A549 (cell line): ENCODE measurements at regions not wholly inside any gene's neighbourhood (a gene's known extent, or its start where the extent isn't known, plus 50 kb on each side); places are given as distances from the start of the nearest gene placed in this dataset.

Experiments
- EP300 ChIP-seq, 2 experiments: fragments of >200 bp; sonication (Bioruptor Twin); formaldehyde crosslinking; IDR thresholded peaks; 2 replicates in 1 of 2; 3 replicates in 1 of 2; pipeline ENCODE4 v1.6.1; 2016 to 2017
- ZSCAN20 ChIP-seq: fragments of 250-450 bp; sonication (Bioruptor Pico); IDR thresholded peaks from 2 replicates; pipeline ENCODE4 v1.8.0; 2022; ENCODE audit warnings: mild to moderate bottlenecking, moderate library complexity
- TF ChIP-seq, protein P1 (sequence below): fragments of 450-650 bp; IDR thresholded peaks from 2 replicates; pipeline ENCODE4 v1.6.1; 2014; ENCODE audit warnings: antibody characterized with exemption
- TF ChIP-seq, protein P2 (sequence below): fragments of >200 bp; sonication (Bioruptor Twin); formaldehyde crosslinking; IDR thresholded peaks from 3 replicates; pipeline ENCODE4 v1.5.1; 2016
- TF ChIP-seq, protein P3 (sequence below): fragments of 200-600 bp; sonication (generic); IDR thresholded peaks from 2 replicates; pipeline ENCODE4 v1.6.1; 2016; ENCODE audit warnings: antibody characterized with exemption, mild to moderate bottlenecking, moderate library complexity

DNA sequence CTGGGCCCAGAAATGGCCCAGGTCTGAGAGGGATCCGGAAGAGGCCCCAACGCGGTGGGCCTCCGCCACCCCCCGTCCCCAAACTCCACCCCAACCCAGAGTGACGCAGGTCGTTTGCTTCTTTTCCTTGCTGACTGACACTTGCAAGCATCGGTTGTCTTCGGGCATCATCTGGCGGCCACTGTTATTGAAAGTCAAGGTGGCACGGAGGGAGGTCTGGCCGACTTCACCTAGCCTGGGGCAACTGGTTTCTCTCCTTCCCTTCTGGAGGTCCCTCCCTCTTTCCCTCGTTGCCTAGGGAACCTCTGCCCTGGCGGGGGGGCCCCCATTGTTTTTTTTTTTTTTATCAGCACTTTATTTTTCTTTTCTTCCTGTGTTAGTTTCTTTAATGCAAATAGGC is 241.8 kb downstream of the ALG10 start:
- TF ChIP-seq, protein P1, sequence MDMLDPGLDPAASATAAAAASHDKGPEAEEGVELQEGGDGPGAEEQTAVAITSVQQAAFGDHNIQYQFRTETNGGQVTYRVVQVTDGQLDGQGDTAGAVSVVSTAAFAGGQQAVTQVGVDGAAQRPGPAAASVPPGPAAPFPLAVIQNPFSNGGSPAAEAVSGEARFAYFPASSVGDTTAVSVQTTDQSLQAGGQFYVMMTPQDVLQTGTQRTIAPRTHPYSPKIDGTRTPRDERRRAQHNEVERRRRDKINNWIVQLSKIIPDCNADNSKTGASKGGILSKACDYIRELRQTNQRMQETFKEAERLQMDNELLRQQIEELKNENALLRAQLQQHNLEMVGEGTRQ, result no peak
- TF ChIP-seq, protein P2, sequence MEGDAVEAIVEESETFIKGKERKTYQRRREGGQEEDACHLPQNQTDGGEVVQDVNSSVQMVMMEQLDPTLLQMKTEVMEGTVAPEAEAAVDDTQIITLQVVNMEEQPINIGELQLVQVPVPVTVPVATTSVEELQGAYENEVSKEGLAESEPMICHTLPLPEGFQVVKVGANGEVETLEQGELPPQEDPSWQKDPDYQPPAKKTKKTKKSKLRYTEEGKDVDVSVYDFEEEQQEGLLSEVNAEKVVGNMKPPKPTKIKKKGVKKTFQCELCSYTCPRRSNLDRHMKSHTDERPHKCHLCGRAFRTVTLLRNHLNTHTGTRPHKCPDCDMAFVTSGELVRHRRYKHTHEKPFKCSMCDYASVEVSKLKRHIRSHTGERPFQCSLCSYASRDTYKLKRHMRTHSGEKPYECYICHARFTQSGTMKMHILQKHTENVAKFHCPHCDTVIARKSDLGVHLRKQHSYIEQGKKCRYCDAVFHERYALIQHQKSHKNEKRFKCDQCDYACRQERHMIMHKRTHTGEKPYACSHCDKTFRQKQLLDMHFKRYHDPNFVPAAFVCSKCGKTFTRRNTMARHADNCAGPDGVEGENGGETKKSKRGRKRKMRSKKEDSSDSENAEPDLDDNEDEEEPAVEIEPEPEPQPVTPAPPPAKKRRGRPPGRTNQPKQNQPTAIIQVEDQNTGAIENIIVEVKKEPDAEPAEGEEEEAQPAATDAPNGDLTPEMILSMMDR, result no peak
- TF ChIP-seq ZSCAN20 (CRISPR knock-in tag), result no peak
- TF ChIP-seq EP300 (IDR thresholded peaks at IDR 0.05), result no peak
- TF ChIP-seq, protein P3, sequence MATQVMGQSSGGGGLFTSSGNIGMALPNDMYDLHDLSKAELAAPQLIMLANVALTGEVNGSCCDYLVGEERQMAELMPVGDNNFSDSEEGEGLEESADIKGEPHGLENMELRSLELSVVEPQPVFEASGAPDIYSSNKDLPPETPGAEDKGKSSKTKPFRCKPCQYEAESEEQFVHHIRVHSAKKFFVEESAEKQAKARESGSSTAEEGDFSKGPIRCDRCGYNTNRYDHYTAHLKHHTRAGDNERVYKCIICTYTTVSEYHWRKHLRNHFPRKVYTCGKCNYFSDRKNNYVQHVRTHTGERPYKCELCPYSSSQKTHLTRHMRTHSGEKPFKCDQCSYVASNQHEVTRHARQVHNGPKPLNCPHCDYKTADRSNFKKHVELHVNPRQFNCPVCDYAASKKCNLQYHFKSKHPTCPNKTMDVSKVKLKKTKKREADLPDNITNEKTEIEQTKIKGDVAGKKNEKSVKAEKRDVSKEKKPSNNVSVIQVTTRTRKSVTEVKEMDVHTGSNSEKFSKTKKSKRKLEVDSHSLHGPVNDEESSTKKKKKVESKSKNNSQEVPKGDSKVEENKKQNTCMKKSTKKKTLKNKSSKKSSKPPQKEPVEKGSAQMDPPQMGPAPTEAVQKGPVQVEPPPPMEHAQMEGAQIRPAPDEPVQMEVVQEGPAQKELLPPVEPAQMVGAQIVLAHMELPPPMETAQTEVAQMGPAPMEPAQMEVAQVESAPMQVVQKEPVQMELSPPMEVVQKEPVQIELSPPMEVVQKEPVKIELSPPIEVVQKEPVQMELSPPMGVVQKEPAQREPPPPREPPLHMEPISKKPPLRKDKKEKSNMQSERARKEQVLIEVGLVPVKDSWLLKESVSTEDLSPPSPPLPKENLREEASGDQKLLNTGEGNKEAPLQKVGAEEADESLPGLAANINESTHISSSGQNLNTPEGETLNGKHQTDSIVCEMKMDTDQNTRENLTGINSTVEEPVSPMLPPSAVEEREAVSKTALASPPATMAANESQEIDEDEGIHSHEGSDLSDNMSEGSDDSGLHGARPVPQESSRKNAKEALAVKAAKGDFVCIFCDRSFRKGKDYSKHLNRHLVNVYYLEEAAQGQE, result no peak
